ELR (cell line): ENCODE measurements at regions not wholly inside any gene's neighbourhood (a gene's known extent, or its start where the extent isn't known, plus 50 kb on each side); places are given as distances from the start of the nearest gene placed in this dataset.
A peak's percentile ranks its signal among the peaks of the same experiment; 100 is the strongest.
"Not testable (repeated sequence)": the region's sequence is repeated elsewhere in the genome, so short reads cannot be mapped to it uniquely, and the experiment has no call there.

ENCODE experiments used
- DNase-seq: peaks from one replicate; pipeline ENCODE4 v3.0.0-alpha.2; 2015; ENCODE audit warnings: low read depth

DNA sequence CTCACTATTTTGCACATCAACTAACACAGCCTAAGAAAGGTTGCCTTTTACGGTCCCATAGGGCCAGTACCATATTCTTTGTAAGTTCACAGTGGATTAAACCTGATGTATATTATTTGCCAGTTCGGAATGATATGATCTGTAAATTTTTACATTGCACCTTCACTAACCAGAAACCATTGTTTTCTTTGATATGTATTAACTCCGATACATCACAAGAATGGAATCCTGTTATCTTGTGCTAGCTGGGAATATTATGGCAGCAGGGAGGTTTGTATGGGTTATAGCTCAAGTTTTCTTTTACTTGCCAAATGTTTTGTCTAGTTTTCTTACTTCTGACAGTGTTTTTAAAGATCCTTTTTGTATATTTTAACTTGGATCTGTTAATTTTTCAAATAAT, 51.4 kb upstream of the S1PR1 start:
- peak; percentile 49 for DNase-seq

- DNase-seq, result no peak
Measured at GRCh38 chr1:101183388-101183699, 53.5 kb upstream of the S1PR1 start.

DNA sequence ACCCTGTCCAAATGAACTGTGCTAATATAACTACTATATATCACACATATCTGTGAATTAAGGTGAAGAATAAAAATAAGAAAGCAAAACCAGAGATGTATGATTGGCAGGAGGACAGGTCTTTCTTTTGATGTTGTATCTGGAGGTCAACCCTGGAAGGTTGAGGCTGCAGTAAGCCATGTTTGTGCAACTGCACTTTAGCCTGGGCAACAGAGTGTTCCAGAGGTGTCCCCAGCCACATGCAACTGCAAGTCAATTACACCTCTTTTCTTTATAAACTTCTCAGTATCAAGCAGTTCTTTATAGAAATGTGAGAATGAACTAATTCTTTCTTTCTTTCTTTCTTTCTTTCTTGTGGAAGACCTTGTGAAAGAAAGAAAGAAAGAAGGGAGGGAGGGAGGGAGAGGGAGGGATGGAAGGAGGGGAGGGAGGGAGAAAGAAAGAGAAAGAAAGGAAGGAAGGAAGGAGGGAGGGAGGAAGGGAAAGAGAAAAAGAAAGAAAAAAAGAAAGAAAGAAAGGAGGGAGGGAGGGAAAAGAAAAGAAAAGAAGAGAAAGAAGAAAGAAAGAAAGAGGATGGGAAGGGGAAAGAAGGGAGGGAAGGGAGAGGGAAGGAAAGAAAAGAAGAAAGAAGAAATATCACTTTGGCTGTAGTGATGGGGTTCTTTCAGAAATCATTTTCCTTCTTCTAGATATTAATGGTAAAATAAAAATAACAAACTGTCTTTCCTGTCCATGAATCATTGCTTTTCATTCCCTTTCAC, 54.0 kb upstream of the S1PR1 start:
- DNase-seq, result no peak

GRCh38 chr1:101181930-101182329, 54.9 kb upstream of the S1PR1 start:
- peak; percentile 93 for DNase-seq

- no peak for DNase-seq
Measured at GRCh38 chr1:101178688-101179491, 57.9 kb upstream of the S1PR1 start.

GRCh38 chr1:101178341-101178687, 58.5 kb upstream of the S1PR1 start:
- DNase-seq, result no peak

DNA sequence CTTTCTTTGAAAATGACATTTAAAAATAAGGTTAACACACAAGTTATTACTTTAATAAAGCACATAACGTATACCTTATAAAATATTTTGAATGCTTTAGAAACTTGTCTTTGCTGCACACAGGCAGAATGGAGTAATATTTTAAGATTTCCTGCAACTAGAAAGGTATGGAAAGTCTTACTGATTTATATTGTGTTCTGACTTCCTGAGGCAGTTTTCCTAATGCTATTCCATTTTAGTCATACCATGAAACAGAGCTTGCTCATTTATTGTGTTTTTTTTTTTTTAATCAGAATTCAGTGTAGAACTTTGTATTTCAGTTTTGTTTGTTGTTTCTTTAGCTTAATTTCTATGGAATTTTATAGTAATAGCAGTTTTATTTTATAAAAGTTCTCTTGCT, 60.9 kb upstream of the S1PR1 start:
- DNase-seq, result peak; percentile 72

DNA sequence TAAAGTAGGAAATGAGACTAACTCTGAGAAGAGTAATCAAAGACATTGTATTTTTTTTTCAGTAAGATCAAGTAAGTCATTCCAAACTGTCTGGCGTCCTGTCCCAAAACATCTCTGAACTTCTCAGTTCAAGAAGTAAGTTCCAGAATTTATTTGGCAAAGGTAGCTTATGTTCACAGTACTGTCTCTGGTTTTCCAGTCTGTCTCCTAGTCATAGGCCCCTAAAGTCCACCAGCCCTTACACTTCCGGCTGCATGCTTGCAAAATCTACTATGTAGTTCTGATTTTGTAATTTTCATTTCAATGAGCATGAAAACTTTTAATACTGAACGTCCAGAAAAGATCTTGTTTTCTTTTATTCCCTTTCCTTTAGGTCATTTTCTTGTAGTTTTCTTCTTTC, 61.4 kb upstream of the S1PR1 start:
- peak; percentile 62 for DNase-seq

DNA sequence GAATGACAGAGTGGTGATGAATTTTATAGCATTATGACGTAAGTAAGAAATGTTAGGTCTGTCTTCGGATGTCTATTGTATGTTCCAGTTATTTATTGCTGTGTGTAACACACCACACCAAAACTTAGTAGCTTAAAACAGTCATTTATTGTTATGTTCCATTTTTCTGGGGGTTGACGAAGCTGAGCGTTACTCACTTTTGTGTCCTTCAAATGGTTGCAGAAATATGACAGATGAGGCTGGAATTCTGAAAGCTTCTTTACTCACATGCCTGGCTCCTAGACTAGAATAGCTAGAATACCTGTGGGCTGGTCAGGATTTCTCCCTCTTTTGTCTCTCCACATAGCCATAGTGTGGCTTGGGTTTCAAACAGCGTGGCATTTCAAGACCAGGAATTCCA, 62.1 kb upstream of the S1PR1 start:
- peak; percentile 99 for DNase-seq

DNA sequence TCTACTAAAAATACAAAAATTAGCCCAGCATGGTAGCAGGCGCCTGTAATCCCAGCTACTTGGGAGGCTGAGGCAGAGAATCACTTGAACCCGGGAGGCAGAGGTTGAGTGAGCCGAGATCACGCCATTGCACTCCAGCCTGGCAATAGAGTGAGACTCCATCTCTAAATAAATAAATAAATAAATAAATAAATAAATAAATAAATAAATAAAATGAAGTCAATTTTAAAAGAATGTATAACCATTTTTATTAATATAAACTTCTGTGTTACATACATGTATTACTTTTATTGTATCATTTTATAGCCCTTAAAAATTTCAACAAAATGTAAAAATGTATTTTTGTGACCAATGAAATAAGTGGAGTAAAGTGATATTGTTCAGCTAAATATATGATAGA, 62.5 kb upstream of the S1PR1 start:
- DNase-seq, result not testable (repeated sequence)

- no peak for DNase-seq
Measured at GRCh38 chr1:101170506-101171050, 66.2 kb upstream of the S1PR1 start.

DNA sequence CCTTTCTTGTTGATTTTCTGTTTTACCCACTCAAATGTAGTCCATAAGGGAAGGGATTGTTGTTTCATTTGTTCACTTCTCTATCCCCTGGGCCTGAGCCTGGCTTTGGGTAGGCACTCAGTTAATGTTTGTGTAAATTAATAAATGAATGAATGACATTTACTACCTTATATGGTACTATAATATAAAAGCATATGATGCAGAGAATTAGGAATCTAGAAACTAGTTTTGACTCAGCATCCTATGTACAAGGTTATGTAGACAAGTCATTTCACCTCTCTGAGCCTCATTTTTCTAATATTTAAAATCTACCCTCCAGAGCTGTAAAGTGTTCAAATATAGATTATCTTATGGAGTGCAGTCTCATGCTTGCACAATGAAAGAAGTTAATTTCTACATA, 68.9 kb upstream of the S1PR1 start:
- no peak for DNase-seq

DNA sequence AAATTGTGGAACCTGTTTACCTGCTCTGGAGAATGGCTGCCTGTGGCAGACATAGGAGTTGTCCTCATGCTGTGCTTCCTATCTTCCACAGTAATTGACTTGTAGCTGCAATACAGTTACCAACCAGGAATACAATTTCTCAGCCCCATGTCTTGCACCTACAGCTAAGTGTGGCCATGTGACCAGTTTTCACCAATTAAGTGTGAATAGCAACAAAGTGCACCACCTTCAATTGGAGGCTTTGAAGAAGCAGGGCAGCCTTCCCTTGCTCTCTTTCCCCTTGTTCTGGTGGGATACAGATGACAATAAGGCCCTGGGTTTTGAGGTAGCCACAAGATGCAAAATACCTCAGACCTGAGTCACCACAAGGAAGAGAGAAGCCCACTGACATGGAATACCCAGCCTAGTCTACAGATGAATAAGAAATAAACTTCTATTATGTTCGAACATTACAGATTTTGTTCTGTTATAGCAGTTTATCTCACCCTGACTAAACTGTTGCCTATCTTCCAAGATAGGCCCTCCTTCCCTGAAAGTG, 70.2 kb upstream of the S1PR1 start:
- DNase-seq, result peak; percentile 72

DNA sequence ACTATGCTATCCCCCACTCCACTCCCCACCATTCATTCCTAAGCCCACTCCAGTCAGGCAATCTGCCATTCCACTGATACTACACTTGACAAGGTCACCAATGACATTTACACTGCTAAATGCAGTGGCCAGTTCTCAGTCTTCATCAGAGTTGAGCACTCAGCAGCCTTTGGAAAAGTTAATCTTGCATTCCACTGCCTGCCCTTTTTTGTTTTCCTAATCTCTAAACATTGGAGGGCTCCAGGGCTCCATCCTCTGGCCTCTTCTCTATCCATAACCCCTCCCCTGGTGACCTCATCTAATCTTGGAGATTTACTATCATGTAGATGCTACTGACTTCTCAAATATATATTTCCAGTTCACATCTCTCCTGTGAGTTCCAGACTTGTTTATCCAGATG, 70.9 kb upstream of the S1PR1 start:
- DNase-seq, result peak; percentile 29

DNA sequence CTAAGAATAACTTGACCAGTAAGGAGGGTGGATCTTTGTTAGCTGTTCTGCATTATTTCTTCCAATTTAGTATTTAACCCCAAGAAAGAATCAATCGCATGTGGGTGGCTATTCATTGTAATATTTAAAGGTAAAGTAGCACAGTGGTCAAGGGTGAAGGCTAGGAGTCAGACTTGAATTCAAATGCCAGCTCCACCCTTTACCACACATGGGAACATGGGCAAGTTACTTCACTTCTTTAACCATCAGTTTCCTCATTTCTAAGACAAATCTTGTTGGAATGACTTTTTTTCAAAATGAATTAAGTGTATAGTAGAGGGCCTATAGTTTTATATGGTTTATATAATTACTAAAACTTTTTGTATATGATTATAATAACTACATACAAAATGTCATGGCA, 71.3 kb upstream of the S1PR1 start:
- no peak for DNase-seq

- DNase-seq, result no peak
Measured at GRCh38 chr1:101164776-101165175, 72.0 kb upstream of the S1PR1 start.

GRCh38 chr1:101162736-101163735, 73.8 kb upstream of the S1PR1 start:
- no peak for DNase-seq

- no peak for DNase-seq
Measured at GRCh38 chr1:101162300-101162699, 74.5 kb upstream of the S1PR1 start.

GRCh38 chr1:101161619-101162018, 75.2 kb upstream of the S1PR1 start:
- DNase-seq, result no peak

GRCh38 chr1:101158424-101158823, 78.4 kb upstream of the S1PR1 start:
- DNase-seq, result no peak

DNA sequence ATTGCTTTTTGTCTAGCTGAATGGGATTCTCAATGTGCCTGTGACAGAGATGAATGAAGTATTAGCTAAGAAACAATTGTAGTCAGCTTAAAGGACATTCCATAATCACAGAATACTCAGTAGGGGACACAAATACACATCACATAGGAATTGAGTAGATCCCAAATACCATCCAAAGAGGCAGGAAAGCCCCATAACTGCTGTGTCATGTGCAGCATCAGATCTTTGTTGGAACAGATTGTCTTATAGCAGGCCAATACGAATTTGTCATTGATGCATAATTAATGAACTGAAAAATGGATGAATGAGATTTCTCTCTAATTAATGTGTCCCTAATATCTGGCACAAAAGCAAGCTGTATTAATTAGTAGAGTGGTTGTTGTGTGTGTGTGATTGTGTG, 82.3 kb upstream of the S1PR1 start:
- DNase-seq, result no peak

DNA sequence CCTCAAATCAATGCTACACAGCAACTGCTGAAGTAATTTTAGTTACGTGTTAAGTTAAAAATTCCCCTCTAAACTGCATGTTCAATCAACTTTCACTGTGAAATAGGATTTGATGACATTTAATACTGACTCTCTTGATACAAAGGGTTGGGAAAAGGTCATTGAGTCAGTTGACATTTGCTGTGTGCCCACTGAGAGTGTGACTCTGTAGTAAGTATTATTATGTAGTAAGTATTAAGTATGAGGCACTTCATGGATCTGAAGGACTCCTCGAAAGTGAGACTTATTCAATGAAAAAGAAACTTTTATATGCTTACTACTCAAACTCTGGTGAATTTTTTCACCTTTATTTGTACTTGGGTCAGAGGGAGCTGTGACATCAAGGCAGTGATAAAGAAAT, 83.1 kb upstream of the S1PR1 start:
- DNase-seq, result no peak
